Forelimb muscle (tissue), 1 donor: ENCODE measurements at regions not wholly inside any gene's neighbourhood (a gene's known extent, or its start where the extent isn't known, plus 50 kb on each side); places are given as distances from the start of the nearest gene placed in this dataset.
A peak's percentile ranks its signal among the peaks of the same experiment; 100 is the strongest.
"Not testable (repeated sequence)": the region's sequence is repeated elsewhere in the genome, so short reads cannot be mapped to it uniquely, and the experiment has no call there.

ENCODE experiments used
- DNase-seq: peaks from one replicate; pipeline ENCODE4 v3.0.0-alpha.2; 2013; ENCODE audit warnings: low read depth

- DNase-seq = no peak
These were observed 764.2 kb downstream of the DIAPH3 start for GRCh38 chr13:59399513-59399912.

- DNase-seq = no peak
These were observed 759.4 kb downstream of the DIAPH3 start for GRCh38 chr13:59404331-59404730.

- not testable (repeated sequence) for DNase-seq
These were observed 756.5 kb downstream of the DIAPH3 start for GRCh38 chr13:59407251-59407650.

GRCh38 chr13:59408738-59409137 is 755.0 kb downstream of the DIAPH3 start:
- no peak for DNase-seq

- peak; percentile 50 for DNase-seq
These were observed 754.5 kb downstream of the DIAPH3 start for GRCh38 chr13:59409211-59409610.

GRCh38 chr13:59409634-59410200 is 754.0 kb downstream of the DIAPH3 start:
- DNase-seq = no peak

- no peak for DNase-seq
These were observed 750.6 kb downstream of the DIAPH3 start for GRCh38 chr13:59413126-59413525.

- DNase-seq = no peak
These were observed 749.7 kb downstream of the DIAPH3 start for GRCh38 chr13:59414006-59414405.

GRCh38 chr13:59415498-59415897 is 748.2 kb downstream of the DIAPH3 start:
- no peak for DNase-seq

GRCh38 chr13:59416561-59416960 is 747.2 kb downstream of the DIAPH3 start:
- no peak for DNase-seq

GRCh38 chr13:59422646-59423045 is 741.1 kb downstream of the DIAPH3 start:
- DNase-seq = no peak

GRCh38 chr13:59423708-59424340 is 739.9 kb downstream of the DIAPH3 start:
- DNase-seq = peak; percentile 26

- DNase-seq = no peak
These were observed 739.1 kb downstream of the DIAPH3 start for GRCh38 chr13:59424661-59425060.

GRCh38 chr13:59425211-59425741 is 738.5 kb downstream of the DIAPH3 start:
- DNase-seq = no peak

- DNase-seq = no peak
These were observed 728.7 kb downstream of the DIAPH3 start for GRCh38 chr13:59435024-59435423.

- no peak for DNase-seq
These were observed 726.0 kb downstream of the DIAPH3 start for GRCh38 chr13:59437544-59438301.

- DNase-seq = no peak
These were observed 723.8 kb downstream of the DIAPH3 start for GRCh38 chr13:59439776-59440428.

GRCh38 chr13:59441068-59441467 is 722.7 kb downstream of the DIAPH3 start:
- DNase-seq = not testable (repeated sequence)

GRCh38 chr13:59441596-59442280 is 722.0 kb downstream of the DIAPH3 start:
- no peak for DNase-seq

GRCh38 chr13:59442461-59442860 is 721.3 kb downstream of the DIAPH3 start:
- DNase-seq = no peak

- DNase-seq = no peak
These were observed 720.7 kb downstream of the DIAPH3 start for GRCh38 chr13:59442944-59443486.
